Large intestine (tissue), 3 donors: ENCODE measurements at regions not wholly inside any gene's neighbourhood (a gene's known extent, or its start where the extent isn't known, plus 50 kb on each side); places are given as distances from the start of the nearest gene placed in this dataset.

Experiments used
- DNase-seq, 2 donors: peaks; one replicate each; pipeline versions ENCODE4 v3.0.0 to v3.0.0-alpha.2; 2013
- H3K27ac ChIP-seq: one replicate; pipeline ENCODE4 v1.5.1; 2013; ENCODE audit warnings: low read length
- H3K27me3 ChIP-seq: 2 replicates; pipeline ENCODE4 v1.6.1; 2013; ENCODE audit warnings: low read length; ENCODE audit not compliant: control insufficient read depth, insufficient read depth
- H3K36me3 ChIP-seq: 2 replicates; pipeline ENCODE4 v1.6.1; 2013; ENCODE audit warnings: low read length; ENCODE audit not compliant: control insufficient read depth, insufficient read depth
- H3K4me1 ChIP-seq: one replicate; pipeline ENCODE4 v1.6.1; 2013; ENCODE audit warnings: low read length; ENCODE audit not compliant: control insufficient read depth, insufficient read depth
- H3K4me3 ChIP-seq: one replicate; pipeline ENCODE4 v1.5.1; 2013; ENCODE audit warnings: low read length
- H3K9me3 ChIP-seq: one replicate; pipeline ENCODE4 v1.6.1; 2013; ENCODE audit warnings: mild to moderate bottlenecking, low read depth, low read length, moderate library complexity; ENCODE audit not compliant: control insufficient read depth
- WGBS: methylation state at CpG from one replicate; pipeline ENCODE4 v1.1.5; 2013; ENCODE audit warnings: low lambda C conversion rate; ENCODE audit not compliant: insufficient coverage; 5-methylcytosine and 5-hydroxymethylcytosine counted together

- Histone ChIP-seq H3K27me3 (no peaks in the 10 kb centered on the region), H3K9me3 (no peaks in the 10 kb centered on the region), H3K36me3 (no peaks in the 10 kb centered on the region), H3K4me1 (no peaks in the 10 kb centered on the region), H3K4me3 (no peak overlapping the region), H3K27ac (no peak overlapping the region)
- no peak for DNase-seq
- 100% methylated on average over 1 of the region's 3 CpGs for WGBS
Observed at GRCh38 chr10:109156396-109156795, 766.9 kb downstream of the XPNPEP1 start.

- no peaks in the 10 kb centered on the region for H3K9me3 ChIP-seq
- no peaks in the 10 kb centered on the region for H3K36me3 ChIP-seq
- H3K4me3 ChIP-seq, result no peak overlapping the region
- H3K27me3 ChIP-seq, result no peaks in the 10 kb centered on the region
- DNase-seq, result no peak
- no peaks in the 10 kb centered on the region for H3K4me1 ChIP-seq
- no peak overlapping the region for H3K27ac ChIP-seq
Observed at GRCh38 chr10:109149666-109150350, 773.5 kb downstream of the XPNPEP1 start.

GRCh38 chr10:109127363-109127762 is 795.9 kb downstream of the XPNPEP1 start:
- Histone ChIP-seq H3K36me3 (no peaks in the 10 kb centered on the region), H3K9me3 (no peaks in the 10 kb centered on the region), H3K4me3 (no peak overlapping the region), H3K27ac (no peak overlapping the region), H3K4me1 (no peaks in the 10 kb centered on the region), H3K27me3 (no peaks in the 10 kb centered on the region)
- WGBS, result 50% methylated on average over 1 of the region's 1 CpG
- no peak for DNase-seq

GRCh38 chr10:109126541-109126940 is 796.8 kb downstream of the XPNPEP1 start:
- H3K4me1 ChIP-seq, result no peaks in the 10 kb centered on the region
- H3K27me3 ChIP-seq, result no peaks in the 10 kb centered on the region
- H3K36me3 ChIP-seq, result no peaks in the 10 kb centered on the region
- WGBS, result no CpG with 5 or more reads among the region's 3 CpGs
- no peak overlapping the region for H3K4me3 ChIP-seq
- H3K9me3 ChIP-seq, result no peaks in the 10 kb centered on the region
- DNase-seq, result no peak
- H3K27ac ChIP-seq, result no peak overlapping the region

- Histone ChIP-seq H3K9me3 (no peaks in the 10 kb centered on the region), H3K4me3 (no peak overlapping the region), H3K4me1 (no peaks in the 10 kb centered on the region), H3K36me3 (no peaks in the 10 kb centered on the region), H3K27ac (no peak overlapping the region), H3K27me3 (no peaks in the 10 kb centered on the region)
- WGBS, result no CpG with 5 or more reads among the region's 1 CpG
- no peak for DNase-seq
Observed at GRCh38 chr10:109126016-109126415, 797.3 kb downstream of the XPNPEP1 start.

GRCh38 chr10:109115179-109115578 is 808.1 kb downstream of the XPNPEP1 start:
- no peaks in the 10 kb centered on the region for H3K36me3 ChIP-seq
- DNase-seq, result no peak
- WGBS, result no CpG with 5 or more reads among the region's 2 CpGs
- no peak overlapping the region for H3K27ac ChIP-seq
- peaks cover 4% of the 10 kb centered on the region for H3K9me3 ChIP-seq
- no peaks in the 10 kb centered on the region for H3K27me3 ChIP-seq
- no peaks in the 10 kb centered on the region for H3K4me1 ChIP-seq
- H3K4me3 ChIP-seq, result no peak overlapping the region

GRCh38 chr10:109114579-109114978 is 808.7 kb downstream of the XPNPEP1 start:
- Histone ChIP-seq H3K4me1 (no peaks in the 10 kb centered on the region), H3K27me3 (no peaks in the 10 kb centered on the region), H3K36me3 (no peaks in the 10 kb centered on the region), H3K4me3 (no peak overlapping the region), H3K9me3 (peaks cover 4% of the 10 kb centered on the region), H3K27ac (no peak overlapping the region)
- no peak for DNase-seq
- no CpG with 5 or more reads among the region's 2 CpGs for WGBS

GRCh38 chr10:109106604-109107003 is 816.7 kb downstream of the XPNPEP1 start:
- no peak for DNase-seq
- no peaks in the 10 kb centered on the region for H3K4me1 ChIP-seq
- no peaks in the 10 kb centered on the region for H3K9me3 ChIP-seq
- H3K27me3 ChIP-seq, result no peaks in the 10 kb centered on the region
- no peak overlapping the region for H3K27ac ChIP-seq
- no peak overlapping the region for H3K4me3 ChIP-seq
- no peaks in the 10 kb centered on the region for H3K36me3 ChIP-seq

GRCh38 chr10:109105725-109106124 is 817.6 kb downstream of the XPNPEP1 start:
- Histone ChIP-seq H3K4me1 (no peaks in the 10 kb centered on the region), H3K9me3 (no peaks in the 10 kb centered on the region), H3K36me3 (no peaks in the 10 kb centered on the region), H3K27me3 (no peaks in the 10 kb centered on the region), H3K27ac (no peak overlapping the region), H3K4me3 (no peak overlapping the region)
- WGBS, result no CpG with 5 or more reads among the region's 2 CpGs
- no peak for DNase-seq

- no peaks in the 10 kb centered on the region for H3K36me3 ChIP-seq
- no peaks in the 10 kb centered on the region for H3K9me3 ChIP-seq
- no peak overlapping the region for H3K4me3 ChIP-seq
- no peak overlapping the region for H3K27ac ChIP-seq
- H3K27me3 ChIP-seq, result no peaks in the 10 kb centered on the region
- no peak for DNase-seq
- H3K4me1 ChIP-seq, result no peaks in the 10 kb centered on the region
- 100% methylated on average over 1 of the region's 2 CpGs for WGBS
Observed at GRCh38 chr10:109104806-109105205, 818.5 kb downstream of the XPNPEP1 start.

- no peaks in the 10 kb centered on the region for H3K36me3 ChIP-seq
- H3K4me1 ChIP-seq, result no peaks in the 10 kb centered on the region
- no peak overlapping the region for H3K27ac ChIP-seq
- peak; percentile 78 to 81 for DNase-seq
- H3K4me3 ChIP-seq, result no peak overlapping the region
- H3K27me3 ChIP-seq, result no peaks in the 10 kb centered on the region
- H3K9me3 ChIP-seq, result no peaks in the 10 kb centered on the region
- no CpG with 5 or more reads among the region's 2 CpGs for WGBS
Observed at GRCh38 chr10:109103278-109103677, 820.0 kb downstream of the XPNPEP1 start.
